ENCODE measurements at regions not wholly inside any gene's neighbourhood (a gene's known extent, or its start where the extent isn't known, plus 50 kb on each side); places are given as distances from the start of the nearest gene placed in this dataset.

DNA sequence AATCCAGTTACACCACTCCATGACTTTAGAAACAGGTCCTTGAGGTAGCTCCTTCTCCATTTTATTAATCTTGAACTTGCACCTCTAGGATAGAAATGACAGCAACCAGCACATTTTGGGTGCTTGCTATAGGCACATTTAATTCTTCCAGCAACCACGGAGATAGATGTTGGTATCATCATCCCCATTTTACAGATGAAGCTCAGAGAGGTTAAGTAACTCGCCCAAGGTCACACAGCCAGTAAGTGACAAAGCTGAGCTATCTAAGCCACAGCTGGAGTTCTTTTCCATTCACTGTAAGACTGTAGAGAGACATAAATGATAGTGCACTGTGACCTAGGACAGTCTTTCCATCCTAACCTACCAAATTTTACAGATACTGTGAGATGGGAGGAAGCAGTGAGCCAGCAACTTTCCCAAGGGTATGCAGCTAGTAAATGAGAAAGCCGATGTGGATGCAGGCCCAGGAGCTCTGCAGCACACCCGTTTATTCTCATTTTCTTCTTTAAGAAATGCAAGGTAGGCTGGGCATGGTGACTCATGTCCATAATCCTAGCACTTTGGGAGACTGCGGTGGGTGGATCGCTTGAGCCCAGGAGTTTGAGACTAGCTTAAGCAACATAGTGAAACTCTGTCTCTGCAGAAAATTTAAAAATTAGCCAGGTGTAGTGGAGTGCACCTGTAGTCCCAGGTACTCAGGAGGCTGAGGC lies 103.2 kb downstream of the TBX5 start:
- H3K9me3 Mint-ChIP-seq, result peaks cover 3% of the 10 kb centered on the region
- CTCF ChIA-PET, result interaction anchor here (0.5 kb wide), 1 partner anchor 1615 kb away, joined by 3 read pairs; no protein-coding TSS in a partner anchor
- no peak overlapping the region for H3K4me3 Mint-ChIP-seq
- POLR2A ChIA-PET, result no interaction called here
- H3K36me3 Mint-ChIP-seq, result no peaks in the 10 kb centered on the region
- intact Hi-C loops (cut with micrococcal nuclease), result no loop called here
- no peaks in the 10 kb centered on the region for H3K4me1 Mint-ChIP-seq (ENCODE audit: low read depth)
- no peak for DNase-seq
- peaks cover 3% of the 10 kb centered on the region for H3K27me3 Mint-ChIP-seq
- H3K27ac Mint-ChIP-seq, result no peak overlapping the region

DNA sequence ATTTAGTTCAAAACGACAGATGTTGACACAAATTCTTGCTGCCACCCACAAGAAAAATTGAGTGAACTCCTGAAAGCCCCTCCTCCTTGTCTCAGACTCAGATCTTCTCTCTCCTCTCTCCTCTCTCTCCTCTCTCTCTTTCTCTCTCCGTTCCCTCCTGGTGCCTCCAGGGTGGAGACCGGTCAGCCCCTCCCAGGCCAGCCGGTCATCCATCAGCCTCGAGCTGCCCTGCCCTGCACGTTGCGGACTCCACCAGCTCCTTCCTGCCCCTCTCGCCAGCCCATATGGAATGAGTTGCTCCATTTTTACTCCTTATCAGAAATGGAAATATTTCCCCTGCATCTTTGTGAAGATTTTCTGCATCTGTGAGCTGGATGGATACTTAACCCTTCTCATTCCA lies 103.8 kb downstream of the TBX5 start:
- no peaks in the 10 kb centered on the region for H3K4me1 Mint-ChIP-seq (ENCODE audit: low read depth)
- H3K36me3 Mint-ChIP-seq, result no peaks in the 10 kb centered on the region
- peaks cover 3% of the 10 kb centered on the region for H3K27me3 Mint-ChIP-seq
- H3K9me3 Mint-ChIP-seq, result peaks cover 3% of the 10 kb centered on the region
- DNase-seq, result no peak
- ChIA-PET POLR2A (no interaction called here), CTCF (interaction anchor here (0.5 kb wide), 1 partner anchor 1616 kb away, joined by 3 read pairs; no protein-coding TSS in a partner anchor)
- intact Hi-C loops (cut with micrococcal nuclease), result no loop called here
- H3K4me3 Mint-ChIP-seq, result no peak overlapping the region
- H3K27ac Mint-ChIP-seq, result no peak overlapping the region

- Mint-ChIP-seq H3K4me1 (ENCODE audit: low read depth) (no peaks in the 10 kb centered on the region), H3K4me3 (no peak overlapping the region), H3K9me3 (peaks cover 6% of the 10 kb centered on the region), H3K27me3 (no peaks in the 10 kb centered on the region), H3K36me3 (no peaks in the 10 kb centered on the region), H3K27ac (no peak overlapping the region)
- ChIA-PET CTCF (no interaction called here), POLR2A (no interaction called here)
- no peak for DNase-seq
- intact Hi-C loops (cut with micrococcal nuclease), result no loop called here
Observed at GRCh38 chr12:114294303-114294685, 111.7 kb downstream of the TBX5 start.

DNA sequence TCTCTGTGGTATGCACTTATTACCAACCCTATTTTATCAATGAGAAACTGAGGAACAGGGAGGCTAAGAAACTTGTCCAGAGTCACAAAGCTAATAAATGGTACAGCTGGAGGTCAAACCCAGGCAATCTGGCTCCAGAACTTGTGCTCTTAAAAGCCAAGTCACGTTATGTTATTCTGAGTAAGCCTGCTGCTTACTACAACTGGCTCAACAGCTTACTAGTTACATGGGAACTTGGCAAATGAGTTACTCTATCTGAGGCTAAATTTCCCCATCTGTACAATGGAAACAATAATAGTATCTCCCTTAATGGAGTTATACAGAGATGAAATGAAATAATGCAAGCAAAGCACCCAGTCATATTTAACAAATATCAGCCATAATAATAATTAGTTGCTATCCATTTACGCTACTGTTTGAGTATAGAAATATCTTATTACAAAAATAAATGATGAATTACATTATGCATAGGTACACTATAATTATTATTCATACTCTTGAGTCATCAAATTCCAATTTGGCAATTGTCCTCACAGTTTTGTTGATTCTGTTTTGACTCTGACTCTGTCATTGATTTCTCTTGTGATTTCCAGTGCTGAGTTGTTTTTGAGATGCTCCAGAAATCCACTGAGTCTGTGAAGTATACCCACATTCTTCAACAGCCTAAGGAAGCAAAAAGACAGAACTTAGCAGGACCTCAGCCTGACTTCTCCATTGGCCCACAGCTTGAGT lies 112.2 kb downstream of the TBX5 start:
- Mint-ChIP-seq H3K4me3 (no peak overlapping the region), H3K4me1 (ENCODE audit: low read depth) (no peaks in the 10 kb centered on the region), H3K36me3 (no peaks in the 10 kb centered on the region), H3K27me3 (no peaks in the 10 kb centered on the region), H3K27ac (no peak overlapping the region), H3K9me3 (peaks cover 6% of the 10 kb centered on the region)
- CTCF ChIA-PET, result no interaction called here
- intact Hi-C loops (cut with micrococcal nuclease), result no loop called here
- no peak for DNase-seq
- POLR2A ChIA-PET, result no interaction called here

GRCh38 chr12:114293073-114293472 lies 112.9 kb downstream of the TBX5 start:
- H3K4me3 Mint-ChIP-seq, result no peak overlapping the region
- CTCF ChIA-PET, result no interaction called here
- POLR2A ChIA-PET, result no interaction called here
- H3K9me3 Mint-ChIP-seq, result peaks cover 6% of the 10 kb centered on the region
- intact Hi-C loops (cut with micrococcal nuclease), result no loop called here
- H3K27me3 Mint-ChIP-seq, result no peaks in the 10 kb centered on the region
- no peak for DNase-seq
- H3K4me1 Mint-ChIP-seq (ENCODE audit: low read depth), result no peaks in the 10 kb centered on the region
- no peak overlapping the region for H3K27ac Mint-ChIP-seq
- no peaks in the 10 kb centered on the region for H3K36me3 Mint-ChIP-seq

DNA sequence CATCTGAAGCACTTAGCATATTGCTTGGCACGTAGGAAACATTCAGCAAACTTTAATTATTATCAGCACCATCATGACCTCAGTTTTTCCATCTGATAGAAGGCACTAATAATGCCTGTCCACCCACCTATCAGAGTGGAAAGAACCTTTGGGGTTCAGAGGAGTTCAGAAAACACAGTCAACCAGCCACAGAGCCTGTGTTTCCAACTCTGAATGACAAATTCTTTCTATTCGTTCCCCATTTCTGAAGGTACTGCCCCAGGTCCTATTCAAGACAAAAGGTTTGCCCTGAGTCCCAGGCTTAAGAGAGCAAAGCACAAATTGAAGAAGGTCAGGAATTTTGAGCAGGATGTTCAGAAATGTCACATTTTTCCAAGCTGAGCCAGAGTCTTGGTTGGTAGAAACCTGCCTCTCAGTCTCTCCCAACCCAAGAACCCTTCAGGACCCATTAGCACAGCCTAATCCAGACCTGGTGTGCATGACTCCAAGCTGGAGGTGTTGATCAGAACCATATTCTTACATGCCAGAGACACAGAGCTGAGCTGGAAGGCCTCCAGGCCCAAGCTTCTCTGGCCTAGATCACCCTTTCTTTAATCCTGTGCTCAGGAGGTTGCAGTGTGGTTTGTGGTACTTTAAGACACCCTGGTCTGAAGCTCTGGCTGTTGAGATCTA lies 114.4 kb downstream of the TBX5 start:
- Mint-ChIP-seq H3K27ac (no peak overlapping the region), H3K27me3 (no peaks in the 10 kb centered on the region), H3K4me3 (no peak overlapping the region), H3K36me3 (no peaks in the 10 kb centered on the region), H3K9me3 (peaks cover 6% of the 10 kb centered on the region), H3K4me1 (ENCODE audit: low read depth) (no peaks in the 10 kb centered on the region)
- intact Hi-C loops (cut with micrococcal nuclease), result no loop called here
- ChIA-PET POLR2A (interaction anchor here (0.5 kb wide), 1 partner anchor 839 kb away, joined by 3 read pairs; no protein-coding TSS in a partner anchor), CTCF (no interaction called here)
- DNase-seq, result no peak

- Mint-ChIP-seq H3K4me1 (ENCODE audit: low read depth) (no peaks in the 10 kb centered on the region), H3K36me3 (no peaks in the 10 kb centered on the region), H3K9me3 (peaks cover 6% of the 10 kb centered on the region), H3K27me3 (no peaks in the 10 kb centered on the region), H3K4me3 (no peak overlapping the region), H3K27ac (no peak overlapping the region)
- CTCF ChIA-PET, result no interaction called here
- POLR2A ChIA-PET, result no interaction called here
- intact Hi-C loops (cut with micrococcal nuclease), result no loop called here
- no peak for DNase-seq
Observed at GRCh38 chr12:114287821-114288525, 118.0 kb downstream of the TBX5 start.

DNA sequence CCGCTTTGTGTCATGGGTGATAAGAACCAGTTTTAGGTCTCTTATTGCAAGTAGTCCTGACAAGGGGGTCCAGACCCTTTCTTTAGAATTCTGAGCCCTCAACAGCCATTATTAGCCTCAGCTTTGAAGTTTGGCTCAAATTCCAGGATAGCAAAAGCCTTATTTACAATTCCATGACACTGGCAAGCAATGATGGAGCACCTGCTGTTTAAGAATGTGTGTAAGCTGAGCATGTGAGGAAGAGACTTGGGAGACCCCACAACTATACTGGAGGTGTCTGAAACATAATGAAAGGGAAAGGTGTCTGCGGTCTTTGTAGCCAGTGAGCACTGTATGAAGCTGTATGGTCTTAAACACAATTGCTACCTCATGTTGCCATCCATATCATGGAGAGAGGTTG lies 119.8 kb downstream of the TBX5 start:
- intact Hi-C loops (cut with micrococcal nuclease), result no loop called here
- ChIA-PET POLR2A (no interaction called here), CTCF (interaction anchor here (0.6 kb wide), 1 partner anchor 14 kb away, joined by 3 read pairs; no protein-coding TSS in a partner anchor)
- no peak overlapping the region for H3K27ac Mint-ChIP-seq
- no peak for DNase-seq
- H3K4me3 Mint-ChIP-seq, result no peak overlapping the region
- H3K36me3 Mint-ChIP-seq, result no peaks in the 10 kb centered on the region
- H3K27me3 Mint-ChIP-seq, result no peaks in the 10 kb centered on the region
- H3K9me3 Mint-ChIP-seq, result no peaks in the 10 kb centered on the region
- no peaks in the 10 kb centered on the region for H3K4me1 Mint-ChIP-seq (ENCODE audit: low read depth)

GRCh38 chr12:114285554-114285953 lies 120.4 kb downstream of the TBX5 start:
- no peak overlapping the region for H3K4me3 Mint-ChIP-seq
- no peak overlapping the region for H3K27ac Mint-ChIP-seq
- H3K27me3 Mint-ChIP-seq, result no peaks in the 10 kb centered on the region
- H3K9me3 Mint-ChIP-seq, result no peaks in the 10 kb centered on the region
- H3K36me3 Mint-ChIP-seq, result no peaks in the 10 kb centered on the region
- H3K4me1 Mint-ChIP-seq (ENCODE audit: low read depth), result no peaks in the 10 kb centered on the region
- ChIA-PET CTCF (interaction anchor here (0.6 kb wide), 1 partner anchor 14 kb away, joined by 3 read pairs; no protein-coding TSS in a partner anchor), POLR2A (no interaction called here)
- intact Hi-C loops (cut with micrococcal nuclease), result no loop called here
- DNase-seq, result no peak

DNA sequence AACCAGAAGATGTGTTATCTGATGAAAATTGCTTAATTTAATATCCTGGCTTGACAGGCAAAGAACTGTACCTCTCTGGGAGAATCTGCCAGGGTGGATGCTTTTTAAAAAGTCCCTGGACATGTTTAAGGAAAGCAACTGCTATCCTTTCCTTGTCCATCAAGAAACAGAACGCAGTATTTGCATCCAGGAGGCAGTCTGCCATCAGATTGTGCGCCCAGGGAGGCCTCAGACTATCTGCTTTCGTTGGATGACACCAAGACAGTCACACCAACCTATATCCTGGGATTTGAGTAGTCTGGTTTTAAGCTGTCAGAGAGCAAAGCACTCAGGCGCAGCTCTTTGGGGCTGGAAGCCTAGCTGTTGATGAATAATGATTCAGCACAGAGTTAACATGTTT lies 121.9 kb downstream of the TBX5 start:
- Mint-ChIP-seq H3K4me1 (ENCODE audit: low read depth) (no peaks in the 10 kb centered on the region), H3K27ac (no peak overlapping the region), H3K27me3 (no peaks in the 10 kb centered on the region), H3K9me3 (no peaks in the 10 kb centered on the region), H3K4me3 (no peak overlapping the region), H3K36me3 (no peaks in the 10 kb centered on the region)
- ChIA-PET POLR2A (no interaction called here), CTCF (no interaction called here)
- intact Hi-C loops (cut with micrococcal nuclease), result no loop called here
- DNase-seq, result no peak

GRCh38 chr12:114275932-114276785 lies 129.8 kb downstream of the TBX5 start:
- H3K4me3 Mint-ChIP-seq, result no peak overlapping the region
- POLR2A ChIA-PET, result no interaction called here
- H3K27ac Mint-ChIP-seq, result no peak overlapping the region
- H3K36me3 Mint-ChIP-seq, result no peaks in the 10 kb centered on the region
- DNase-seq, result no peak
- H3K27me3 Mint-ChIP-seq, result peaks cover 1% of the 10 kb centered on the region
- H3K4me1 Mint-ChIP-seq (ENCODE audit: low read depth), result no peaks in the 10 kb centered on the region
- no peaks in the 10 kb centered on the region for H3K9me3 Mint-ChIP-seq
- CTCF ChIA-PET, result no interaction called here
- intact Hi-C loops (cut with micrococcal nuclease), result no loop called here

Data from activated CD4-positive, alpha-beta memory T cell treated with anti-CD3 and anti-CD28 coated beads for 36 hours (primary cell).